NT2/D1 (cell line): ENCODE measurements at regions not wholly inside any gene's neighbourhood (a gene's known extent, or its start where the extent isn't known, plus 50 kb on each side); places are given as distances from the start of the nearest gene placed in this dataset.

Experiments
- SUZ12 ChIP-seq: IDR thresholded peaks from 2 replicates; pipeline ENCODE4 v1.6.1; 2011; ENCODE audit not compliant: insufficient read length, insufficient read depth; ENCODE audit errors: extremely low read depth
- YY1 ChIP-seq: IDR thresholded peaks from 2 replicates; pipeline ENCODE4 v1.6.1; 2011; ENCODE audit not compliant: insufficient read length, insufficient read depth
- ZNF274 ChIP-seq: IDR thresholded peaks from 2 replicates; pipeline ENCODE4 v1.6.1; 2011; ENCODE audit warnings: mild to moderate bottlenecking, low read depth, low read length

- TF ChIP-seq YY1 (no peak), ZNF274 (no peak), SUZ12 (no peak)
Measured at GRCh38 chr1:88052167-88052566, 631.9 kb upstream of the PKN2 start.
